Kidney epithelial cell (primary cell): ENCODE measurements at regions not wholly inside any gene's neighbourhood (a gene's known extent, or its start where the extent isn't known, plus 50 kb on each side); places are given as distances from the start of the nearest gene placed in this dataset.

Experiments
- DNase-seq: peaks from one replicate; pipeline ENCODE4 v3.0.0-alpha.2; 2010; ENCODE audit warnings: low read depth
- H3K27me3 ChIP-seq: 2 replicates; pipeline ENCODE4 v1.6.0; 2011; ENCODE audit warnings: low read length; ENCODE audit not compliant: control insufficient read depth, insufficient read depth
- H3K36me3 ChIP-seq: 2 replicates; pipeline ENCODE4 v1.5.1; 2011; ENCODE audit warnings: low read length; ENCODE audit not compliant: control insufficient read depth, insufficient read depth
- H3K4me3 ChIP-seq: 2 replicates; pipeline ENCODE4 v1.5.1; 2011; ENCODE audit warnings: low read depth, mild to moderate bottlenecking, control low read depth, low read length
- TF ChIP-seq, protein P1 (sequence below): IDR thresholded peaks from 2 replicates; pipeline ENCODE4 v1.5.1; 2011; ENCODE audit warnings: mild to moderate bottlenecking, moderate library complexity, low read length, control low read depth, inconsistent platforms; ENCODE audit not compliant: insufficient read depth, poor library complexity, severe bottlenecking

DNA sequence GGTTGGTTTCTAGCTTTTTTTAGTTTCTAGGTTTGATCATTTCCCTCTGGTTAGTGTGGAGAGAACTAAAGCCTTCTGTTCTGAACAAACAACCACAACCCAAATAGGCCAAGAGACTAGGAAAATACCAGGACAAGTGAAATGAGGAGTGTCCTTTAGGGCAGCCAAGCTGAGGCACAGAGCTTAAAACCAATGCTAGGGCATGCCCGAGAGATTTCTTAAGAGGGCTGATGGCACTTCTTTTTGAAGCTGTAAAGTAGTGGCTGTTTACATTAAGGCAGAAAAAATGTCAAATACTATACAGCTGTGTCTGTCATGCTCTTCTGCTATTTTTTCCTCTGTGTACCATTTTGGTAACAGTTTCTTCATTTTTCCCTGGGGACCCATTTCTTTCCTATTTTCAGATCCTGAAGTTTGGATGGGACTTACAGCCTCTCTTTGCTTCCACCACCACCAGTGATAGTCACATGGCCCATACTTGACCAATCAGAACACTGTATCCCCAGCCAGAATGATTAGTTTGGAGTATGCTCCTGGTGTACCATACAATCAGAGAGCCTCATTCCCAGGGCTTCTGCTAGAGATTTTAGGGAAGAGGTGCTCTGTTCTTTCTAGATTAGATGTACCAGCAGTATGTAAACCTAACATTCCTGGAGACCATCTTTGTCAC, 154.4 kb downstream of the BMP2 start:
- TF ChIP-seq, protein P1, sequence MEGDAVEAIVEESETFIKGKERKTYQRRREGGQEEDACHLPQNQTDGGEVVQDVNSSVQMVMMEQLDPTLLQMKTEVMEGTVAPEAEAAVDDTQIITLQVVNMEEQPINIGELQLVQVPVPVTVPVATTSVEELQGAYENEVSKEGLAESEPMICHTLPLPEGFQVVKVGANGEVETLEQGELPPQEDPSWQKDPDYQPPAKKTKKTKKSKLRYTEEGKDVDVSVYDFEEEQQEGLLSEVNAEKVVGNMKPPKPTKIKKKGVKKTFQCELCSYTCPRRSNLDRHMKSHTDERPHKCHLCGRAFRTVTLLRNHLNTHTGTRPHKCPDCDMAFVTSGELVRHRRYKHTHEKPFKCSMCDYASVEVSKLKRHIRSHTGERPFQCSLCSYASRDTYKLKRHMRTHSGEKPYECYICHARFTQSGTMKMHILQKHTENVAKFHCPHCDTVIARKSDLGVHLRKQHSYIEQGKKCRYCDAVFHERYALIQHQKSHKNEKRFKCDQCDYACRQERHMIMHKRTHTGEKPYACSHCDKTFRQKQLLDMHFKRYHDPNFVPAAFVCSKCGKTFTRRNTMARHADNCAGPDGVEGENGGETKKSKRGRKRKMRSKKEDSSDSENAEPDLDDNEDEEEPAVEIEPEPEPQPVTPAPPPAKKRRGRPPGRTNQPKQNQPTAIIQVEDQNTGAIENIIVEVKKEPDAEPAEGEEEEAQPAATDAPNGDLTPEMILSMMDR: no peak
- H3K4me3 ChIP-seq: no peak overlapping the region
- H3K36me3 ChIP-seq: no peaks in the 10 kb centered on the region
- no peaks in the 10 kb centered on the region for H3K27me3 ChIP-seq
- DNase-seq: no peak

DNA sequence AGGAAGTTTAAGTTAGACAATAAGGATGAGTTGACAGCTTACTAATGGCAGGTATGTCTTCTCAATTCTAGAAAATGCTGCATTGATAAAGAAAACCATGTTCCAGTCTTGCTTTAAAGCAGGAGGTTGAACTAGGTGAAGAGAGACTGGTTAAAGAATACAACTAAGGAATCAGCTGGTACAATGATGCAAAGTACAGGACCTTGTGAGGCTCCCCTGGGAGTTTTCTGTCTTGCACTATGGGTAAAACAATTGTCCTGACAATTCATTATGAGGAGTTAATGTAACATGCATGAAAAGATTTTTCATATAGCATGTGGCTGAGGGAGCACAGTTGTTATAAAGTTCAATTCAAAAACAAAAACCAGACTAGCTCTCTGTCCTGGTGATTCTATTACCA, 157.2 kb downstream of the BMP2 start:
- Histone ChIP-seq H3K27me3 (no peaks in the 10 kb centered on the region), H3K4me3 (no peak overlapping the region), H3K36me3 (no peaks in the 10 kb centered on the region)
- TF ChIP-seq, protein P1: no peak
- no peak for DNase-seq

DNA sequence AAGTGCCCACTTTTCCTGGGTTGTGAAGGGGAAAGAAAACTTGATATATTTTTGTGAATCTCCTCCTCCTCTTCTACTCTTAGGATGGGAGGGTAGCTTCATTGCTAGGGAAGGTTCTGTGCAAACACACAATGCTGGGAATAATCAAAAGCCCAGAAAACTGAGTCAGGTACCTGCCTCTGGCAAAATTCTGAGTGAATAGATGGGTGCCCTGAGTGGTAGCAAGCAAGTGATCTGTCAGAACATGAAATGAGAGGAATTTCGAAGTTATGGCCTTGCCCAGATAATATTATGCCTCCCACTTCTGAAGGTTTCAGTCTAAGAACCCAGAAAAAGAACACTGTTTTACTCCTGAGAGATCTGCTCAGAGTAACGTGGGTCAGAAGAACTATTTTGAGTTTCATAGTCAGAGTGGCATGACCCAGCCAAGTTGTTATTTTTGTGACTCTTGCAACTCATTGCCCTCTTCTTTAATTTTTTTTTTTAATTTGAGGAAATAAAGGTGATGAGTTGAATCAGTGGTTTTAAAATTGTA, 158.3 kb downstream of the BMP2 start:
- DNase-seq: no peak
- H3K4me3 ChIP-seq: no peak overlapping the region

DNA sequence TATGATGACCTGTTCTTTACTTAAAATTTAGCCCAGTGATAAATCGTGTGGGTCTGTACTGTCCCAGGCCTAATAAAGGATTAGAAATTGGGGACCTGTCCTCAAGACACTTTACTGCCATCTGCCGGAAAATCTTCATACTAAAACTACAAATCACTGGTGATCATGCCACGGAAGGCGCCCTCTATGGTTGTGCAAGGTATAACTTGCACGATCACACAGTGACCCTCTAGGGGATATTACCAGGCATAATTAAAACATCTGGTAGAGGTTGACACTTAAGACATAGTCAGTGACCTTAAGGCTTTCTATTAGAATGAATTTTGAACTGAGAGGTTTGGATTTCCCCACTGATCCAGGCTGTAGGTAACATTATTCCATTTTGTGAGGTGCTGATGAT, 172.6 kb downstream of the BMP2 start:
- Histone ChIP-seq H3K27me3 (no peaks in the 10 kb centered on the region), H3K4me3 (no peak overlapping the region), H3K36me3 (no peaks in the 10 kb centered on the region)
- DNase-seq: no peak
- TF ChIP-seq, protein P1: peak; percentile 53

More for the DNA sequence above, 158.3 kb downstream of the BMP2 start:
- TF ChIP-seq, protein P1: no peak
- H3K36me3 ChIP-seq: no peaks in the 10 kb centered on the region
- no peaks in the 10 kb centered on the region for H3K27me3 ChIP-seq

DNA sequence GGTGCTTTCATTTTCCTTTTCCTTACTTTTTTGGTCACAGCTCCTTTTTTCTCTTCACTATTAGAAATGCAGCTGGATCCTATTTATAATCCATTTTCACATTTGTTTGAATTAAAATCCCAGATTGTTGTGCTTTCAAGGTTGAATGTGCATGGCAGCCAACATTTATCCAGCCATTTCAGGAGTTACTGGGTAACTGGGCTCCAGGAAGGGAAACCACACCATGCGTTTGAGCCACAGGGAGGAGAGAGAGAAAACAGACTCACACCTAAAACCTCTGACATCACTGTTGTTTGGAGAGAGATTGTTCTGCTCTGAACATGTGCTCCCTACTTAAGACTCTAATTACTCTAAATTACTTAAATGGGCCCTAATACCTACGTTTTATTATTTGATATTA, 173.4 kb downstream of the BMP2 start:
- TF ChIP-seq, protein P1: no peak
- no peaks in the 10 kb centered on the region for H3K27me3 ChIP-seq
- DNase-seq: no peak

DNA sequence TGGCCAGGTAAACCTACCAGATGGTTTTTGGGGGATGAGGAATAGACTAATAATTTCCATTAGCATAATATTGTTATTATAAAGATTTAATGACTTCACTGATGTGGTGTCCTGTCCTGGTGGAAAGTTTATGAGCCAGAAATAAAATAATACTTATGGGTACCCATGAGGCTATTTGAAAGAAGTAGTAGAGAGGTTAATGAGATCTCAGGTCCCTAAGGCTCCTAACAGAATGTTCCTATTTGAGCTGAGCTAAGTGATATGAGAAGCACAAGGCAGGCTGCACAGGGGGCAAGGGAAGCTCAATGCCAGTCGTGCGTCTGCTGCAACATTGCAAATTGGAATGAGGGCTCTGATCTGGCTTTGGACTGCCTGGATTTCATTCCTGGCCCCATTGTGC, 174.1 kb downstream of the BMP2 start:
- TF ChIP-seq, protein P1: no peak
- Histone ChIP-seq H3K36me3 (no peaks in the 10 kb centered on the region), H3K4me3 (no peak overlapping the region), H3K27me3 (no peaks in the 10 kb centered on the region)
- DNase-seq: no peak

More for the DNA sequence above, 173.4 kb downstream of the BMP2 start:
- no peak overlapping the region for H3K4me3 ChIP-seq
- H3K36me3 ChIP-seq: no peaks in the 10 kb centered on the region
